ENCODE measurements at regions not wholly inside any gene's neighbourhood (a gene's known extent, or its start where the extent isn't known, plus 50 kb on each side); places are given as distances from the start of the nearest gene placed in this dataset.

DNA sequence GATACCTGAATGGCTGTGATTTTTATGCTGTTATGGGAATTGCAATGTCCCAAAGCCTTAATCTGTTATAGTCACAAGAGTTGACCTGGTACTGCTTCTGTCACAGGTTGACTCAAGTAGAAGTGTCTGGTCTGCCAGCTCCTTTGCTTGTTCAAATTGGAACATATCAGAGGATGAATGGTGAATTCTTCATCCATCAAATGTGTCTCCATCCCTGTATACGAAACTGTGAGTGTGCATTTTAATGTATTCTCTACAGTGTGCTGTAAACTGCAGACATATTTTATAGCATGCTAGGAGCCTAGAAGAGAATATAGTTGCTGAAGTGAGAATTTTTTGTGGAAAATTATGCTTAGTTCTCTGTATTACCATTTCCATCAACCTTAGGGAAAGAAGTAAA is 608.4 kb downstream of the AMY1C start:
- TF ChIP-seq, protein P1, sequence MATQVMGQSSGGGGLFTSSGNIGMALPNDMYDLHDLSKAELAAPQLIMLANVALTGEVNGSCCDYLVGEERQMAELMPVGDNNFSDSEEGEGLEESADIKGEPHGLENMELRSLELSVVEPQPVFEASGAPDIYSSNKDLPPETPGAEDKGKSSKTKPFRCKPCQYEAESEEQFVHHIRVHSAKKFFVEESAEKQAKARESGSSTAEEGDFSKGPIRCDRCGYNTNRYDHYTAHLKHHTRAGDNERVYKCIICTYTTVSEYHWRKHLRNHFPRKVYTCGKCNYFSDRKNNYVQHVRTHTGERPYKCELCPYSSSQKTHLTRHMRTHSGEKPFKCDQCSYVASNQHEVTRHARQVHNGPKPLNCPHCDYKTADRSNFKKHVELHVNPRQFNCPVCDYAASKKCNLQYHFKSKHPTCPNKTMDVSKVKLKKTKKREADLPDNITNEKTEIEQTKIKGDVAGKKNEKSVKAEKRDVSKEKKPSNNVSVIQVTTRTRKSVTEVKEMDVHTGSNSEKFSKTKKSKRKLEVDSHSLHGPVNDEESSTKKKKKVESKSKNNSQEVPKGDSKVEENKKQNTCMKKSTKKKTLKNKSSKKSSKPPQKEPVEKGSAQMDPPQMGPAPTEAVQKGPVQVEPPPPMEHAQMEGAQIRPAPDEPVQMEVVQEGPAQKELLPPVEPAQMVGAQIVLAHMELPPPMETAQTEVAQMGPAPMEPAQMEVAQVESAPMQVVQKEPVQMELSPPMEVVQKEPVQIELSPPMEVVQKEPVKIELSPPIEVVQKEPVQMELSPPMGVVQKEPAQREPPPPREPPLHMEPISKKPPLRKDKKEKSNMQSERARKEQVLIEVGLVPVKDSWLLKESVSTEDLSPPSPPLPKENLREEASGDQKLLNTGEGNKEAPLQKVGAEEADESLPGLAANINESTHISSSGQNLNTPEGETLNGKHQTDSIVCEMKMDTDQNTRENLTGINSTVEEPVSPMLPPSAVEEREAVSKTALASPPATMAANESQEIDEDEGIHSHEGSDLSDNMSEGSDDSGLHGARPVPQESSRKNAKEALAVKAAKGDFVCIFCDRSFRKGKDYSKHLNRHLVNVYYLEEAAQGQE (IDR thresholded peaks at IDR 0.05): no peak
- TF ChIP-seq HNF4G (IDR thresholded peaks at IDR 0.05): no peak
- no peak for TF ChIP-seq NR2F2 (IDR thresholded peaks at IDR 0.05)
- TF ChIP-seq RXRA (IDR thresholded peaks at IDR 0.05): no peak
- no peak for TF ChIP-seq HNF4A (conservative IDR thresholded peaks at IDR 0.05)
- TF ChIP-seq YY1 (IDR thresholded peaks at IDR 0.05): no peak
- TF ChIP-seq FOXA1 (IDR thresholded peaks at IDR 0.05): no peak
- TF ChIP-seq, protein P2, sequence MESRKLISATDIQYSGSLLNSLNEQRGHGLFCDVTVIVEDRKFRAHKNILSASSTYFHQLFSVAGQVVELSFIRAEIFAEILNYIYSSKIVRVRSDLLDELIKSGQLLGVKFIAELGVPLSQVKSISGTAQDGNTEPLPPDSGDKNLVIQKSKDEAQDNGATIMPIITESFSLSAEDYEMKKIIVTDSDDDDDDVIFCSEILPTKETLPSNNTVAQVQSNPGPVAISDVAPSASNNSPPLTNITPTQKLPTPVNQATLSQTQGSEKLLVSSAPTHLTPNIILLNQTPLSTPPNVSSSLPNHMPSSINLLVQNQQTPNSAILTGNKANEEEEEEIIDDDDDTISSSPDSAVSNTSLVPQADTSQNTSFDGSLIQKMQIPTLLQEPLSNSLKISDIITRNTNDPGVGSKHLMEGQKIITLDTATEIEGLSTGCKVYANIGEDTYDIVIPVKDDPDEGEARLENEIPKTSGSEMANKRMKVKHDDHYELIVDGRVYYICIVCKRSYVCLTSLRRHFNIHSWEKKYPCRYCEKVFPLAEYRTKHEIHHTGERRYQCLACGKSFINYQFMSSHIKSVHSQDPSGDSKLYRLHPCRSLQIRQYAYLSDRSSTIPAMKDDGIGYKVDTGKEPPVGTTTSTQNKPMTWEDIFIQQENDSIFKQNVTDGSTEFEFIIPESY (IDR thresholded peaks at IDR 0.05): no peak
- TF ChIP-seq RAD21 (IDR thresholded peaks at IDR 0.05): no peak
- no peak for TF ChIP-seq SP1 (IDR thresholded peaks at IDR 0.05)
- TF ChIP-seq TAF1 (conservative IDR thresholded peaks at IDR 0.05): no peak
- no peaks in the 10 kb centered on the region for H3K4me1 ChIP-seq (ENCODE audit: control insufficient read depth in 4 of 4, insufficient read depth in 4 of 4, low read length in 3 of 4)
- no peak overlapping the region for H3K9ac ChIP-seq (ENCODE audit: low read depth in 1 of 2, low read length in 2 of 2)
- no peak for DNase-seq (ENCODE audit: low spot score)
- WGBS: 50% methylated on average over 1 of the region's 1 CpG
- no peaks in the 10 kb centered on the region for H3K36me3 ChIP-seq (ENCODE audit: control insufficient read depth in 4 of 4, insufficient read depth in 3 of 4, low read depth in 1 of 4, low read length in 3 of 4)
- no peak overlapping the region for H3K4me3 ChIP-seq (ENCODE audit: low read depth in 1 of 3, low read length in 3 of 3)
- H3K27ac ChIP-seq (ENCODE audit: low read depth in 1 of 2, low read length in 2 of 2): no peak overlapping the region
- no peaks in the 10 kb centered on the region for H3K9me3 ChIP-seq (ENCODE audit: control insufficient read depth in 4 of 4, low read length in 3 of 4)
- H3K27me3 ChIP-seq (ENCODE audit: control insufficient read depth in 4 of 4, insufficient read depth in 4 of 4, low read length in 3 of 4): no peaks in the 10 kb centered on the region

DNA sequence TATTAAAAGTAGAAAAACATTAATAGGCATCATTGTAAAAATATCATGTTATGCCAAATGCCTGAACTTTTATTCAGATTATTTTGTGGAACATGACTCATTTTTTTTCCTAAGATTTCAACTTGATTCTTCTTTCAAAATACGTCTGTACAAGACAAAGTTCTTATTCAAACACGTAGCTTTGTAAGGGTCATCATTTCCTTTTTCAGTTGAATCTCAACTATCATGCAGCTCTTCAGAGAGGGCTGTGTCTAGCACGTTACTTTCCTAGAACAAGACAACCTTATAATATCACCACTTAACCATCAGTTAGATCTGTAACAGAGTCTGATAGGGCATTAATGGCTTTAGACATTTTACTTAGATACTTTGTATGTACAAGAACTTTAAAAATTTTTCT is 608.9 kb downstream of the AMY1C start:
- no peaks in the 10 kb centered on the region for H3K4me1 ChIP-seq (ENCODE audit: control insufficient read depth in 4 of 4, insufficient read depth in 4 of 4, low read length in 3 of 4)
- 47% methylated on average over 3 of the region's 3 CpGs for WGBS
- H3K36me3 ChIP-seq (ENCODE audit: control insufficient read depth in 4 of 4, insufficient read depth in 3 of 4, low read depth in 1 of 4, low read length in 3 of 4): no peaks in the 10 kb centered on the region
- DNase-seq (ENCODE audit: low spot score): no peak
- H3K9ac ChIP-seq (ENCODE audit: low read depth in 1 of 2, low read length in 2 of 2): no peak overlapping the region
- H3K4me3 ChIP-seq (ENCODE audit: low read depth in 1 of 3, low read length in 3 of 3): no peak overlapping the region
- no peak overlapping the region for H3K27ac ChIP-seq (ENCODE audit: low read depth in 1 of 2, low read length in 2 of 2)
- no peak for TF ChIP-seq HNF4G (IDR thresholded peaks at IDR 0.05)
- no peak for TF ChIP-seq JUND (IDR thresholded peaks at IDR 0.05)
- TF ChIP-seq HNF4A (conservative IDR thresholded peaks at IDR 0.05): no peak
- no peak for TF ChIP-seq EGR1 (IDR thresholded peaks at IDR 0.05; ENCODE audit: low read depth in 2 of 2)
- TF ChIP-seq RXRA (IDR thresholded peaks at IDR 0.05): no peak
- TF ChIP-seq FOXA1 (IDR thresholded peaks at IDR 0.05): no peak
- TF ChIP-seq, protein P3, sequence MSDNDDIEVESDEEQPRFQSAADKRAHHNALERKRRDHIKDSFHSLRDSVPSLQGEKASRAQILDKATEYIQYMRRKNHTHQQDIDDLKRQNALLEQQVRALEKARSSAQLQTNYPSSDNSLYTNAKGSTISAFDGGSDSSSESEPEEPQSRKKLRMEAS (IDR thresholded peaks at IDR 0.05): no peak
- TF ChIP-seq, protein P4, sequence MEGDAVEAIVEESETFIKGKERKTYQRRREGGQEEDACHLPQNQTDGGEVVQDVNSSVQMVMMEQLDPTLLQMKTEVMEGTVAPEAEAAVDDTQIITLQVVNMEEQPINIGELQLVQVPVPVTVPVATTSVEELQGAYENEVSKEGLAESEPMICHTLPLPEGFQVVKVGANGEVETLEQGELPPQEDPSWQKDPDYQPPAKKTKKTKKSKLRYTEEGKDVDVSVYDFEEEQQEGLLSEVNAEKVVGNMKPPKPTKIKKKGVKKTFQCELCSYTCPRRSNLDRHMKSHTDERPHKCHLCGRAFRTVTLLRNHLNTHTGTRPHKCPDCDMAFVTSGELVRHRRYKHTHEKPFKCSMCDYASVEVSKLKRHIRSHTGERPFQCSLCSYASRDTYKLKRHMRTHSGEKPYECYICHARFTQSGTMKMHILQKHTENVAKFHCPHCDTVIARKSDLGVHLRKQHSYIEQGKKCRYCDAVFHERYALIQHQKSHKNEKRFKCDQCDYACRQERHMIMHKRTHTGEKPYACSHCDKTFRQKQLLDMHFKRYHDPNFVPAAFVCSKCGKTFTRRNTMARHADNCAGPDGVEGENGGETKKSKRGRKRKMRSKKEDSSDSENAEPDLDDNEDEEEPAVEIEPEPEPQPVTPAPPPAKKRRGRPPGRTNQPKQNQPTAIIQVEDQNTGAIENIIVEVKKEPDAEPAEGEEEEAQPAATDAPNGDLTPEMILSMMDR (IDR thresholded peaks at IDR 0.05; ENCODE audit: low read depth, low read length, missing input control): no peak
- no peaks in the 10 kb centered on the region for H3K27me3 ChIP-seq (ENCODE audit: control insufficient read depth in 4 of 4, insufficient read depth in 4 of 4, low read length in 3 of 4)
- no peaks in the 10 kb centered on the region for H3K9me3 ChIP-seq (ENCODE audit: control insufficient read depth in 4 of 4, low read length in 3 of 4)

Data from liver (tissue), 8 donors.